ENCODE measurements at regions not wholly inside any gene's neighbourhood (a gene's known extent, or its start where the extent isn't known, plus 50 kb on each side); places are given as distances from the start of the nearest gene placed in this dataset.
"Not testable (repeated sequence)": the region's sequence is repeated elsewhere in the genome, so short reads cannot be mapped to it uniquely, and the experiment has no call there.

- DNase-seq = no peak
Measured at GRCh38 chr20:57779401-57780003, 69.7 kb upstream of the PMEPA1 start.

DNA sequence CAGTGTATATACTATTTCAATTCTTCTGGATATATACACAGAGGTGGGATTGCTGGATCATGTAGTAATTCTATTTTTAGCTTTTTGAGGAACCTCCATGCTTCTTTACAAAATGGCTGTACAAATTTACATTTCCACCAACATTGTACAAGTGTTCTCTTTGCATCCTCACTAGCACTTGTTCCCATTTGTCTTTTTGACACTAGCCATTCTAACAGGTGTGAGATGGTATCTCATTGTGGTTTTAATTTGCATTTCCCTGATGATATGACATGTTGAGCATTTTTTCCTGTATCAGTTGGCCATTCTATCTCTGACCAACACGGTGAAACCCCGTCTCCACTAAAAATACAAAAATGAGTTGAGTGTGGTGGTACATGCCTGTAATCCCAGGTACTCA lies 68.1 kb upstream of the PMEPA1 start:
- DNase-seq = no peak

GRCh38 chr20:57774951-57775350 lies 65.1 kb upstream of the PMEPA1 start:
- no peak for DNase-seq

- DNase-seq = no peak
Measured at GRCh38 chr20:57774111-57774880, 64.5 kb upstream of the PMEPA1 start.

GRCh38 chr20:57773059-57773815 lies 63.4 kb upstream of the PMEPA1 start:
- no peak for DNase-seq

GRCh38 chr20:57772349-57772964 lies 62.6 kb upstream of the PMEPA1 start:
- peak; percentile 11 for DNase-seq

DNA sequence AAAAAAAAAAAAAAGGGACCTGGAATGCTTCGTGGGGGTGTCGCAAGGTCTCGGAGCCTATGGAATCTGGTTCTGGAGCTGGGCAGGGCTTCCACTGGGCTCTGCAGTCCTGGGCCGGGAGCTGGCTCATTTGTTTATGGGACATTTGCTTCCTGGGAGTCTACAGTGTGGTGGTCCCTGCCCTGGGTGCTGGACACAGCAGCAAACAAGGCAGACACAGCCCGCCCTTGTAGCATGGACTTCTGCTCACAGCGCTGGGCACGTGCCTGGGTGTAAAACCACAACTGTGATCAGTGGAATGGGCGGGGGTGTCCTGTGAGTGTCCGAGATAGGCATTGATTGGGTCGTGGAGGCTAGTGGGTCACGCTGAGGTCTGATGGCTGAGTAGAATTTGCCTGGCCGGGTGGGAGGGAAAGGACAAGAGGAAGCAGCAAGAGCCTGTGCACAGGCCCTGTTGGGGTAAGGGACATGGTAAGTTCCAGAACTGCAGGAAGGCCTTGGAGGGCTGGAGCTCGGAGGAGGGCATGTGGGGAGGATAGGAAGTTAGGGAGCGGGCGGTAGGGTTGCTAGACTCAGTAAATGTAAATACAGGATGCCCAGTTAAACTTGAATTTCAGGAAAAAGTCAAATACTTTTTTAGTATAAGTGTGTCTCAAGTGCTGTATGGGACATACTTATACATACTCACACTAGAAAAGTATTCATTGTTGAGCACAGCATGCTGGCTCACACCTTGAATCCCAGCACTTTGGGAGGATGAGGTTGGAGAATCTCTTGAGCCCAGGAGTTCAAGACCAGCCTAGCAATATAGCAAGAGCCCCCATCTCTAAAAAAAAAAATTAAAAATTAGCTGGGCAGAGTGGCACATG lies 61.3 kb upstream of the PMEPA1 start:
- DNase-seq = no peak

- DNase-seq = not testable (repeated sequence)
Measured at GRCh38 chr20:57770401-57770800, 60.6 kb upstream of the PMEPA1 start.

GRCh38 chr20:57769756-57770155 lies 59.9 kb upstream of the PMEPA1 start:
- no peak for DNase-seq

GRCh38 chr20:57768519-57768918 lies 58.7 kb upstream of the PMEPA1 start:
- no peak for DNase-seq

GRCh38 chr20:57767441-57767840 lies 57.6 kb upstream of the PMEPA1 start:
- DNase-seq = no peak

DNA sequence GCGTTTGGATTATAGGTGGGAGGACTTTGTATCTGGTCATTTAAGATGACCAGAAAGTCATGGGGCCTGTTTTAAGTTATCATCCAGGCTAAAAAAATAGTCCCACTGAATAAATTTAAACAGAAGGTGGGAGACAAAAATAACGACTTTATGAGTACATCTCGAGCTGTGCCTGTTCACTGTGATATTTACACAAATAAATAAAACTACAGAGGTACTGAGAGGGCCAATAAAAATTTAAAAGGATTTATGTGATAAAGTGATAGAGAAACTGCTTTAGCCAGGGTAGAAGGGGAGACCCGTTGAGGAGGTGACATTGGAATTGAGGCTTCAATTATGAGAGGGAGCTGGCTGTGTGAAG lies 53.4 kb upstream of the PMEPA1 start:
- no peak for DNase-seq

DNA sequence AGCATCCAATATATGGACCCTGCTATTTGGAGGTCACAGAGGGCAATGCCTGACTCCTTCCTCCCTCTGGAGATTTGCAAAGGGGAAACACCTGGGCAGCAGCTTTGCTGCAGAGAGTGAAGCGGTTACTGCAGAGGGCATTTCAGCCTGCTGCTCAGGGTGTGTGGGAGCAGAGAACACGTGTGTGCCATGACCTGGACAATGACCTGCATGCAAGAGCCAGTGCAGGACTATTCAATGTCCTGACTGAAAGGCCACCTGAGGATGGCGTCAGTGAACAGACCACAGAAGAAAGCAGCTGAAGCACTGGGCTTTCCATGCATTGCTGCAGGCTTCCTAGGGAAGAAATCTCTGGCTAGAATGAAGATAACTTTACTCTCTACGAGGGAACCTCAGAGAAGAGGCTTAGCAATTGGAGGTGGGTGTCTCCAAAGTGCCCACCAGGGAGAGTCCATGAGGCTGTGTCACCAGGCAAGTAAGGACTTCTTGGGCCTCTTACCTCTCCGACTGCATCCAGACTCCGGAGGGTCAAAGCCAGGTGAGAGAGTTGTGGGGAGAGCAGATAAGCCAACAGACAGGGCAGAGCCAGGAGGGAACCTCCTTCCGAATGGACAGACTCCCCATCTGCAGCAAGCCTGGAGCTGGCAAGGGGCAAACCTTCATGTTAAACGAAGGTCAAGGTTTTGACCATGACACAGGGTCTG lies 52.9 kb upstream of the PMEPA1 start:
- no peak for DNase-seq

- no peak for DNase-seq
Measured at GRCh38 chr20:57761413-57761734, 51.6 kb upstream of the PMEPA1 start.

- no peak for DNase-seq
Measured at GRCh38 chr20:57760698-57761412, 51.0 kb upstream of the PMEPA1 start.

DNA sequence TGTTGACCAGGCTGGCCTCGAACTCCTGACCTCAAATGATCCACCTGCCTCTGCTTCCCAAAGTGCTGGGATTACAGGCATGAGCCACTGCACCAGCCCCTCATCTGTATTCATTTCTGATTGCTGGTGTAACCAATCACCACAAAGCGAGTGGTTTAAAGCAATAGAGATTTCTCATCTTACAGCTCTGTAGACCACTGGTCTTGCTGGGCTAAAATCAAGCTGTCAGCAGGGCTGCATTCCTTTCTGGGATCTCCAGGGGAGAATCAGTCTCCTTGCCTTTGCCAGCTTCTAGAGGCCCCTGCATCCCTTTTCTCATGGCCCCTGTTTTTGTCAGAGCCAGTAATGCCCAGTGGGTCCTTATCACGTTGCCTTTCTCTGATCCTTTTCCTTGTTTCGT lies 49.9 kb upstream of the PMEPA1 start:
- DNase-seq = no peak

Measured in NCI-H446 treated with DMSO at 0.1 percent for 48 hours (cell line).